ENCODE measurements at regions not wholly inside any gene's neighbourhood (a gene's known extent, or its start where the extent isn't known, plus 50 kb on each side); places are given as distances from the start of the nearest gene placed in this dataset.

- TF ChIP-seq ZFX (IDR thresholded peaks at IDR 0.05): no peak
- TF ChIP-seq CTCF (conservative IDR thresholded peaks at IDR 0.05): no peak
- H3K27ac ChIP-seq: no peak overlapping the region
These were observed 2792.1 kb downstream of the PCDH9 start for GRCh38 chr13:64438084-64438483.

GRCh38 chr13:64429691-64430090 lies 2800.4 kb downstream of the PCDH9 start:
- no peak overlapping the region for H3K27ac ChIP-seq
- TF ChIP-seq CTCF (conservative IDR thresholded peaks at IDR 0.05): no peak
- no peak for TF ChIP-seq ZFX (IDR thresholded peaks at IDR 0.05)

- H3K27ac ChIP-seq: no peak overlapping the region
- TF ChIP-seq CTCF (conservative IDR thresholded peaks at IDR 0.05): no peak
- TF ChIP-seq ZFX (IDR thresholded peaks at IDR 0.05): no peak
These were observed 2801.9 kb downstream of the PCDH9 start for GRCh38 chr13:64428196-64428595.

- no peak for TF ChIP-seq ZFX (IDR thresholded peaks at IDR 0.05)
- TF ChIP-seq CTCF (conservative IDR thresholded peaks at IDR 0.05): no peak
These were observed 2806.7 kb downstream of the PCDH9 start for GRCh38 chr13:64423467-64423866.

GRCh38 chr13:64420181-64420580 lies 2810.0 kb downstream of the PCDH9 start:
- TF ChIP-seq ZFX (IDR thresholded peaks at IDR 0.05) (no peak), CTCF (conservative IDR thresholded peaks at IDR 0.05) (no peak)
- H3K27ac ChIP-seq: no peak overlapping the region

More at GRCh38 chr13:64423467-64423866, 2806.7 kb downstream of the PCDH9 start:
- H3K27ac ChIP-seq: no peak overlapping the region

GRCh38 chr13:64417581-64417980 lies 2812.6 kb downstream of the PCDH9 start:
- no peak for TF ChIP-seq CTCF (conservative IDR thresholded peaks at IDR 0.05)
- no peak for TF ChIP-seq ZFX (IDR thresholded peaks at IDR 0.05)

GRCh38 chr13:64414381-64414780 lies 2815.8 kb downstream of the PCDH9 start:
- no peak overlapping the region for H3K27ac ChIP-seq
- TF ChIP-seq ZFX (IDR thresholded peaks at IDR 0.05): no peak
- no peak for TF ChIP-seq CTCF (conservative IDR thresholded peaks at IDR 0.05)

More at GRCh38 chr13:64417581-64417980, 2812.6 kb downstream of the PCDH9 start:
- no peak overlapping the region for H3K27ac ChIP-seq

Measured in C4-2B (cell line).